ENCODE measurements at regions not wholly inside any gene's neighbourhood (a gene's known extent, or its start where the extent isn't known, plus 50 kb on each side); places are given as distances from the start of the nearest gene placed in this dataset.

DNA sequence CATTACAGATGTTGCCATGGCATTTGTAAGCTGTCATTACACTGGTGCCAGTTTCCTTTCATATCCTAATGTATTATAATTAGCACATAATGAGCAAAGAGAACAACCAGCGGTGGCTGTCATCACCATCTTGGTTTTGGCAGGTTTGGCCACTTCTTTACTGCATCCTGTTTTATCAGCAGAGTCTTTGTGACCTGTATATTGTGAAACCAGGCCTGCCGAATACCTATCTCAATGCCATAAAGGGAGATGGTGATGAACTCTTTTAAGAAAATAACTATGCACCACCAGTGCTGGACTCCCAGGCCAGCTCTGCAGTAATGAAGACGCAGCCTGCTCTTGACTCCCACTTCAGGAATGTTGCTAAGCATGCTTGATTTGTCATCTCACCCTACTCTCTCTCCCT lies 458.1 kb upstream of the NR2F2 start:
- DNase-seq (ENCODE audit: low spot score), result no peak

DNA sequence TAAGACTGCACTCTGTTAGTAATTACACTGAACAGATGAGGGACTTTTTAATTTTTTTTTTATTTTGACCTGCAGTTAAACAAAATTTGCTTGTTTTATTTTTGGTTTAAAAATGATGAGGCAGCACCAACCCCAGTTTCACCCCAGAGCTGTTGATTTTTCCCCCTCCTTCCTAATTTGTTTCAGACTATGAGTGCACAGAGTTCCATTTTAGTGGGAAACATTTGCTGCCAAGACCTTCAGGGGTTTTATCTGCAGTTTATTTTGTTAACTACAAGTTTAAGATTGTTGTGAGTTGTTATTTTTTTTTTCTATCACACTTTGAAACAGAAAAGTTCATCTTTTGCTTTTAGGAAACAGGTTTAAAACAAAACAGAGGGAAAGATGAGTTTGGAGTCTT lies 455.9 kb upstream of the NR2F2 start:
- no peak for DNase-seq (ENCODE audit: low spot score)

DNA sequence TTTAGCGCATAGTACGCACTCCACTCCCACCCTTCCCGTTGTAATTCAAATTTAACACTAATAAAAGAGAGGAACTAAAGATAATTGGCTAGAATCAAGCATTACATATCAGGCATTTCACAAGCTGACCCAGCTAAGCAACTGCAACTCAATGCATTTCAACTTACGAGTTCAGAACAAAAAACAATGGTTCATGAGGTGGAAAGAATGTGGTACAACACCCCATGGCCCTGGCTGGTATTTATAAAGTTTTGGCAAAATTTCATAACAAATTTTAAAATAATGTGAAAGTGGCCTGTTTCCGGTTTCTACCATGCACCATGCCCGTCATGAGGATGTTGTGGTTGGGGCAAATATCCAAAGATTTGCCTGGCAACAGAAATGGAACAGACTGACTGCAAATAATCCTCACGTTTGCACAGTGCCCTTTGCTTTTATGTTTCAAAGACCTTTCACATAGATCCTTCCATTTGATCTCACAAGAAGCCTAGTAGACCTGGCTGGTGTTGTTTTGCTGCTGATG lies 455.3 kb upstream of the NR2F2 start:
- DNase-seq (ENCODE audit: low spot score), result no peak

DNA sequence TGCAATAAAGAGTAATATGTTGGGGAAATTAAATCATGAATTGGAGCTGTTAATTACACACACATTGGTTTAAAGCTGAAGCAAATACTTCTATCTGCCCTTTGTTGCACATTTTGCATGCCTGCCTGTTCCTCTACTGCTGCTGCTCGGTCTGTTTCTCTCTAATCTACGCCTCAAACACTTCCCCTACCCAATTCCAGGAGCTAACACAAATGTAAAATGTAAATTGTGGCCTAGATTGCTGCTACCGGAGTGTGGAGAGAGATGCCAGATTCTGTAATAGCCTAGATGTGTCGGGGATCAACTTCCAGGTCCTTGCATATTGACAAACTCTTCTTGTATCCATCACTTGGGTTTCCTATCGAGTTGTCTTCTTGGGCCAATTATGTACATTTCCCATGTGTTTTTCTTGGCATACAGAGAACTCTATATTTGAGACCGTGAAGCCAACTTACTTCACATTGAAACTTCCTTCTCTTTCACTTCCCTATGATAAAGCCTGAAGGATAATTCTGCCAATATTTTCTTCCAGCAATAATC lies 450.4 kb upstream of the NR2F2 start:
- no peak for DNase-seq (ENCODE audit: low spot score)

DNA sequence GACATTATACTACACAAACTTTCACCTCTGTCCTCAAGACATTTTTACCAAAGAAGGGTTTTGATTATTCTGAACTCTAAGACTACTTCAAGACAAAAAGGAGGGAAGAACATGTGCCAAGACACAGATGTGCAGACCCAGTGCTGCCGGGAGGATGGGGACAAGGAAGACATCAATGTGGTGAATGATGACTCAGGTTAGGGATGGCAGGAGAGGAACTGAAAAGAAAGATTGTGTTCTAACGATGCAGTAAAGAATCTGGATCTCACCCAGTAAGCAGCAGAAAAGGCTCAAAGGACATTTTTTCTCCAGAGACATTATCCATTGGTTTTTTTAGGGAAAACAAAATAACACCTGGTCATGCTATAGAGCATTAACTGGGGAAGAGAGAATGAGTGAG lies 449.9 kb upstream of the NR2F2 start:
- DNase-seq (ENCODE audit: low spot score), result no peak

DNA sequence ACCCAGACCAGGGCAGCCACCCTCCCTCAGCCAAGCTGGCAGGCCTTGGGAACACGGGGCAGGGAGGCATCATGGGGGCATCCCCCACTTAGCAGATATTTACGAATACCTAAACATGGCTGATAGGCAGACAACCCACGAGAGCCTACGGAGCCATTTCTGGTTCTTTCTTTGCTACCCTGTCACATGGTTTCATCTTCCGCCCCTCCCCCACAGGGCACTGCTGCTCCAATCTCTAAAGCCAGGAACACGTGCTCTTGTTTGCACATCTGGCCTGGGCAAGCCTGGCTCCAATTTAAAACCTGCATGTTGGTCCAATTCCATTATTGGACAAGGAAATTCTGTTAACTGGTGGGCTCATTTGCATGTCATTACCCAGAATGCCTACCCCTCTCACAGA lies 447.4 kb upstream of the NR2F2 start:
- DNase-seq (ENCODE audit: low spot score), result no peak

DNA sequence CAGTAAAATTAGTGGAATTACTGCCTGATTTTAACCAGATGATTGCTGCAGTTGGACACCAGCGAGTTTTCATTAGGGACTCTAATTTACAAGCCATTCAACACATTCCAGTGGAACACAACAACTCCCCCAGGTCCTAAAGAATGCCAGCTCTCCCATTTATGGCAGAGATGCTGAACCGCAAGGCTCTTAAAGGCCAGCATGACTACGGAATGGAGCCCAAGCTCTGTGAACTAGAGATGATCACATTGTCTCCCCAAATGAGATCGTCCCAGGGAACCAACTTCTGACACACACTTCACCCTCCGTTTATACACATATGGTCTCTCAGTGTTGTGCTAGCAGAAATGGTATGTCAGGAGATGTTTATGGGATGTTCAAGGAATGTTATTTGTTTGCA lies 446.2 kb upstream of the NR2F2 start:
- no peak for DNase-seq (ENCODE audit: low spot score)

DNA sequence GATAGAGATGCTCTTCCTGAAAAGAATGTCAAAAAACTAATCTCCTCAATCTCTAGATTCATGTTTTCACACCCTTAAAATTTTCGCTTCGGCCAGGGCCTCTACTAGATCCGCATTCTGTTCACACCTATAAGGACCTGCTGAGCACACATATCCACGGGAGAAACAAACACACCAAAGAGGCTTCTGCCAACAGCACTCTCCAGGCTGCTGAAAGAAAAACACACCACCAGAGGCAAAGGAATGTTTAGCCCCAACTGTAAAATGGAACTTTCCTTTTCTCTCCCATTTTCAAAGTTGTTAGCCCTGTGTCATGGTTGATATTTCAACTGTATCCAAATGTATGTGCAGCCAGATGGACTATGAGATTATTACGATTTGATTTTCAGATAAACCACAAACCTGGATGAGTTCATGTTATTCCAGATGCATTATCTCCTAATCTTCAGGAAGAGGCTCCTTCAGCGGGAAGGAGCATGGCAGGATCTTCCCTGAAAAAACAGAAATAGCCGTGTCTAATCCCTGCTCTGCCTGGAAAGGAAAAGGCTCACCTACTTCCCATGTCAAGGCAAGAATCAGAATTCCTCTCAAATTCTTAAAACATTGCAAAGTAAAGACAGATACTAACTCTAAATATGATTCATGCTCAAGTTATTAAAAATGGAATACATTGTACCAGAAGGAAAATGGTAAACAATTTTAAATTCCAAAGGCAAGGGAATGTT lies 442.7 kb upstream of the NR2F2 start:
- no peak for DNase-seq (ENCODE audit: low spot score)

DNA sequence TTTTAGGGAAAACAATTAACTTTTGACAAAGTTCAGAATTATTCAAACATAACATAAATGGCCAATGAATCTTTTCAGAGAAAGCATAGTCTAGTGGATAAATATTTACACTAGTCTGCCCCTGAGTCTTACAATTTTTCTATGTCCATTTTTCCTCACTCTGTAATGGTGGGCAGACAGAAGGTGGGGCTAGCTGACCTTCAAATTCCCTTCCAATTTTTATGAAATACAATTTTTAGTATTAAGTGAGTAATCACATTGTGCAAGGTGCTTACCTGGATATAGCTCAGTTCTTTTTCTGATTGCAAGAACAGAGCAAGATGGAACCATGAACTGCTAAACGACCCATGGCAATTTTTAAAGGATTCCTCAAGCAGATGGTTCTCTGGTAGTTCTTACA lies 441.7 kb upstream of the NR2F2 start:
- DNase-seq (ENCODE audit: low spot score), result no peak

DNA sequence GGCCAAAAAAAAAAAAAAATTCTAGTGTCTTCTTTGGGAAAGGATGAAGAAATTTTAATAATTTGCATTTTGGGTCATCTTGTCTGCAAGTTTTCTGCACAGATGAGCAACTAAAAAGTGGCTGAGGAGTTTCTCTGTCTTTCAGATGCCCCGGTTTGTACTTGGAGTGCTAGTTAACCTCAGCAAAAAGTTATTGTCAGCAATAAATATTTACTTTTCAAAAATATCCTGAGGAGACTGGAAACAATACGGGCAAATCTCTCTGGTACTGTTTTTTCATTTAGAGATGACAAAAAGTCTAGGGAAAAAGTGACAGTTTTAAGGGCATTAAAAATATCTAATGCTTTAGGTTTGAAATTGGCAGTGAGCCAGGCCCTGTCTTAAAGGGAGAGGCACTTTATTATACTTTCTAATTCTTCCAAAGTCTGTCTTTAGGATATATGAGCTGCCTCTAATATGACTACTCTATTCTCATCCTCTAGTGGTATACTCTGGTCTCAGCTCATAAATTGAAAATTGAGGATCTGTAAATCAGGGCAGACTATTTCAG lies 436.0 kb upstream of the NR2F2 start:
- DNase-seq (ENCODE audit: low spot score), result no peak

DNA sequence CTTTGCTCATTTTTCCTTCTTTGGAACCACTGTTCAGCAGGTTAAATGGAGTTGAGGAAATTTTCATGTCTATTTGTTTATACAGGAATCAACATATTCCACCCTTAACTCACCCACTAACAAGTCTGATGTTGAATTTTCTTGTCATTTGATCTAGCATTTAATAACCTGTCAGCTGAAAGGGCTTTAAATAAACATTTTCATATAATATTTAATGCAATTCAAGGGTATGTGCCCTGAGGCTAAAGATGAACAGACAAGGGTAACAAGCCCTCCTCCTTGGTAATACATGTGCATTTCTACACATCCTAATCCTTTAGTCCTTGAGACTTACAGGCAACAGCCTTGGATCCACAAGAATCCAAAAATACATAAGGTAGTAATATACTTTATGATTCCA lies 435.0 kb upstream of the NR2F2 start:
- no peak for DNase-seq (ENCODE audit: low spot score)

DNA sequence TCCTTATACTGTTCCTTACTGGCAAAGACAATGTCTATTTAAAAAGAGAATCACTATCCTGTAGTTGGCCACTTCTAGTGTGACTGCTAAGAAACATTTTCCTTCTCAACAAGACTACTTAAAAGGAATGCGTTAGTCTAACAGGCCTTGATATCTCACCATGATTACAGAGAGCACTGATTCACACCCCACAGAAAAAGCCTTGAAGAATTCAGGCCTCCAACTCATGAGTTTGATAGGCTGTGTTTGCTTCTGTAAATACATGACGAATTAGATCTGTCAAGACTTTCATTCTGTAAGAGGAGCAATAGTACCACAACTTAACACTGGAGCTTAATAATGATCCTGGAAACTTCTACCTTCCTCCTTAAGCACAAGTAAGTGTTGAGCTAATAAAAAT lies 432.8 kb upstream of the NR2F2 start:
- no peak for DNase-seq (ENCODE audit: low spot score)

DNA sequence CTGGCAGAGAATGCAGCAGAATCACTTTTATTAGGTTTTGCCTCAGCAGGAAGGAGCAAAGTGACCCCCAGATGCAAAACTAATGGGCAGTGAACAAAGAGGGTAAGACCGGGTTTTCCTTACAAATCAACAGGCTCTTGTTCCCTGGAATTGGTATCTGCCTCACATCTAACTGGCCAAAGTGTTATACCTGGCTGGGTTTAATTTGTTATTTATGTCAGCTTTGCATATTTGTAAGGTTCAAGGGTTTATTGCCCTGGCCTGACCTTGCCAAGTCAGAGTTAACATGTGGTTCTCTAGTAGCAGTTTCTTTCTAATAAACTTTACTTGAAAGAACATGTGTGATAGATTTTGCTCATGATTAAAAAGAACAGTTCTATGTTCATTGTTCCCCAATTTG lies 431.7 kb upstream of the NR2F2 start:
- DNase-seq (ENCODE audit: low spot score), result no peak

DNA sequence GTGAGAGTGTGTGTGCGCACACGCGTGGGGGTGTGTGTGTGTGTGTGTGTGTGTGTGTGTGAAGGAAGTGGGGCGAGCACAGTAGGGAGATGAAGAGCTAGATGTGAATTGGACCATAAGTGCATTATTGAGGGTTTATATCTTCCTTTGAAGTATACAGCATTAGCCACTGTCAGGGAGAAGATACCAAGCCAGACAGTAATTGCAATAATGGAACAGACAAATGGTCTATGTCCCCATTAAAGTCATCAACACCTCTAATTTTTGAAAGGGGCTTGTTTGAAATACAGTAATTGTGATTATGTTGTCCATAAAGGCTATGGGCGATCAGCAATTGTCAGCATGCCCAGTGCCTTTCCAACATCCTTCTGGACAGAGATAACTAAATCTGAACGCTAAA lies 429.2 kb upstream of the NR2F2 start:
- DNase-seq (ENCODE audit: low spot score), result no peak

DNA sequence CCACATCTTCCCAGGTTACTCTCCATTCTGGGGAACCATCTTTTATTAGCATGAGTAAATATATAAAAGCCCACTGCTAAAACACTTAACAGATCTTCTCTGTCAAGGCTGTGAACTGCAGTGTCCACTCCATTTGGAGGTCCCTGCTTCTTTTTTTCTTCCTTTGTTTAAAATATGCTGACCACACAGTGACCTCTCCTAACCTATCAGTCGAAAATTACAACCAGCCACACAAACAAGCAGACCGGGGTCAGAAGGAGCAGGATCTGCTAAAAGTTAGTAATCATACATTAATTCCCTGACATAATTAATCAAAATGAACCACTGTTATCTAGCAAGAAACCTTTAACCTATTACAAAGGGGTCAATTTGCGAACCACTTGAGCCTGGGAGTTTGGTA lies 427.9 kb upstream of the NR2F2 start:
- no peak for DNase-seq (ENCODE audit: low spot score)

DNA sequence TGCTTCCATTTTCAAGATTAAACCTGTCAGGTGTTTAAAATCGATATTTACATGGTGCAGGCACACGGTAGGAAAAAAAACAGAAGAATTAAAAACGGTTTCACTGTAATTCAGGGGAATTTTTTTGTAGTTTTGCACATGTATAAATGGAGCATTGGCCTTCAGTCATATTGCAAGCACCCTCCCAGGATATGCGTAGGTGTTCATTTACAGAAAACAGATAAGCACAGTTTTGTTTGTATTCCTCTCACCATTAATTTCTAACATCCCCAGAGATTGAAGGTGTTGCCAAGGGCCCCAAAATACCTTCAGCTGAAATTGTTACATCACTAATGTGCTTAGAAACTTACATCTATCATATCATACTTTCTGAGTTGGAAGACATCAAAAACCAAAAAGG lies 427.1 kb upstream of the NR2F2 start:
- DNase-seq (ENCODE audit: low spot score), result no peak

DNA sequence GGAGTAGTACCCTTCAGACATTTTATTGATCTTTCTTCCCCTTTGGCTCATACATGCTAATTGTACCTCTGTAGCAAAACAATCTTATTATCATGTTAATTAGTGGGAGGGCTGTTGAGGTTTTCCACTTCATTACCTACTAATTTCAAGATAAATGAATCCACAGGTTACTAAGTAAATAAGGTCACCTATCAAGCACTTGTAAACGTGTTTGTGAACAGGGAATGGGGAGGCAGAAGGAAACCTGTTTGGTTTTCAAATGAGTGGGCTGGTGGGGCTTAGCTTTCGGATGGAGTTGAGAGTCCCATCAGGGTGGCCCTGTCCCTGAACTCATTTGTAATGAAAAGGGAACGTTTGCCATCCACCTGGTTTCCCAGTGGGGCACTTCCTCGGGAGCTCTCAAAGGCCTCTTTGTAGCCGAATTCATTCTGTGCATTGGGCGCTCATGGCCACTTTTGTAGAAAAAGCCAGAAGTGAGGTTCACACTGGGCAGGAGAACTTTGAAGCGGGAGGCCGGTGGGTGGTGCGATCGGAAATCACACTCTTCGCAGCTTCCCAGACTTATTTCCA lies 419.8 kb upstream of the NR2F2 start:
- no peak for DNase-seq (ENCODE audit: low spot score)

DNA sequence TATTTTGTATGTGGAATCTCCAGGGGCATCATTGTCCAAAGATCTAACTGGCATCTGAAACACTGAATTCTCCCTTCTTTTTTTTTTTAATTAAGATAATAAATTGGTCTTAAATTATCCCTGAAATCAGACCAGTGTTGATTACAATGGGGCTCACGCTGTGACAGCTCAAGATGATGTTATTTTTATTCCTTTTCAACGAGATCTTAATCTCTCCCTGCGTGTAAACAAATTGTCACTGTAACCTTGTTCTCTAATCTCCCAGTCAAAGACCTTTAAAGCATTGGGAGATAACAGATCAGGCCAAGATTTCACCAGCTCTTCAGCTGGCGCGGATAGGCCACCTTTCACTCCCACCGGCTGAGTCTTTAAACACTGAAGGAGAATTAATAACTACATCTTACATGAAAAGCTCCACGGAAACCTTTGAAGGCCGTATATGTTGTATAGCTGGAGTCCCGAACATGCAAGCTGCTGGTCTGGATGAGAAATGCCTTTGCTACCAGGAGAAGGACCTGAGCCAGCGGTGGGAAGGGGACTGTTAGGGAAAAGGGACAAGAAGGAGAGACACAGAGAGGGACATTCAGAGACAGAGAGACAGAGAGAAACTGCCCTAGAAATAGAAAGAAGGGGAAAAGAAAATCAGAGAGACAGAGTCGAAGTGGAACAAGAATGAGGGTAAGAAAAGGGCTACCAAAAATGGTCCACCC lies 418.8 kb upstream of the NR2F2 start:
- no peak for DNase-seq (ENCODE audit: low spot score)

DNA sequence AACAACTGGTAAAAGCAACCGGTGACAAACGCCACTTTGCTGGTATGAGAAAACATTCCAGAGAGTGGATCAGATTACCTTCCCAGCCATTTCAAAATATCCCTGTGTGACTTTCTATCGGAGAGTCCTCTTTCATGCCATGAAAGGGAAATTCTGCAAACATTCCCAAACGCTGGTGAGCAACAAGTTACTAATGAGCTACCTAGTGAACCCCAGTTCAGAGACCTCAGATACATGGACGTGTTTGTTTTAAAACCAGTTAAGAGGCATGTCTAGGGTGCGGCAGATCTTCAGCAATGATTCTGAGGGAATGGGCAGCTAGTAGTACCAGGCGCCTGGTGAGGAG lies 418.2 kb upstream of the NR2F2 start:
- no peak for DNase-seq (ENCODE audit: low spot score)

DNA sequence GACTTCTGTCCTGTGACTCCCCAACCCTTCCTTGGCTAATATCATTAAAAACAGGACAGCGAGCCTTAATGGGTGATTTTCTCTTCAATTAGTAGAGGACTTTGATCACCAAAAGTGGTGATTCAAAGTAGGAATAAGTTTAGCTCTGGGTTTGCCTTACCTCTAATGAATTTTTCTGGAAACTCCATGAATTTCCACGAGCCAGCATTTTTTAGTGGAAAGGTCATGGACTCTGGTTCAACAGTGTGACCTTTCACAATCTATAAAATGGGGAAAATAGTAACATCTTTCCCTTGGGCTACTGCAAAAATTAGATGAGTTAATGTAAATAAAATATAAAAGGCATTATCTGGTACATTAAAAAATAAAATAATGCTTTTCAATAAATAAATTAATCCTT lies 417.8 kb upstream of the NR2F2 start:
- DNase-seq (ENCODE audit: low spot score), result no peak

DNA sequence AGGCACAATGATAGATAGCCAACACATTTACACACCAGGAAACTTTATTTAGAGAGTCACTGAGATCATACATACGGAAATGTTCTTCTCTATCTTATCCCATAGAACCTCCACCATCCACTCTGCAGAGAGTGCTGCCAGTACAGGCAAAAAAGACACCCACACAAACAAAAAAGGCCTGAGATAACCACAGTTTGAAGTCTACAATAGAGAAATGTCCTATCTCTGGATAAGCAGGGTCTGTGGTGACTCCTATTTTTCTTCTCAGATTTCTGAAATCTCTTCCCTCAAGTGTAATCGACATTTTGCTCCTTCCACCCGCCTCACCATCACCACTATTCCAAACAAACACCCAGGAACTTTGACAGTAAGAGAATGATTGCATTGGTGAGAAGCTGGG lies 413.9 kb upstream of the NR2F2 start:
- no peak for DNase-seq (ENCODE audit: low spot score)

DNA sequence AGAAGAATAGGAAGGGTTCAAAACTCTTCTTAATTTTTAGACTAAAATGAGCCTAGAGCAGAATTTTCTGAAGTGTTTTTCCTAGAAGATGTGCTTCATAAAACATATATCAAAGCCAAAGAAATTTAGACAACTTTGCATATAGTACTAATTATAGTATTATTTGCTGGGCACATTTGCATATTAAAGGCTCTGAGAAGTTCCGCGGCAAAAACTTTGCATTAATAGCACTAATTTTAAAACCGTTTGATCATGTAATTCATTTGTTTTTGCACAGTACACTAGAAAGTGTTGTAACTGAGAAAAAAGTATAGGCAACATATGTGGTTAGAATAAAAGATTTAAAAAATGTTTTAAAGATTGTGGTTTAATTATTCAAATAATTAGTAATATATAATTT lies 412.0 kb upstream of the NR2F2 start:
- DNase-seq (ENCODE audit: low spot score), result no peak

DNA sequence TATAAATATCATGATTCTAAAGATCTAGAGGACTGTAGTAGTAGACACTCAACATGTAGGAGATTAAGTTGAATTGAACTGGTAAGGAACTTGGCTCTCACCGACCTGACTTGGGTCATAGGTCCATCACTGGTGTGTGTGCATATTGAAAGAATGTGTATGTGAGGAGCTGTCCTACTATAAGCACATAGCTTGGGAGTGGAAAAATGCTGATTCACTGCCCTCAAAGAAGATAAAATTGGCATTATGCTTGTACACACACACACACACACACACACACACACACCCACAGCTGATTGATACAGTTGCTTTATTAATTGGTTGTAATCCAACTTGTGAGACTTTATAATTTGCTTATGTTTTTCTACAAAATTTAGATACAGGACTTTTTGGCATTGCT lies 411.0 kb upstream of the NR2F2 start:
- DNase-seq (ENCODE audit: low spot score), result no peak
